ENCODE measurements at regions not wholly inside any gene's neighbourhood (a gene's known extent, or its start where the extent isn't known, plus 50 kb on each side); places are given as distances from the start of the nearest gene placed in this dataset.
"Not testable (repeated sequence)": the region's sequence is repeated elsewhere in the genome, so short reads cannot be mapped to it uniquely, and the experiment has no call there.

DNA sequence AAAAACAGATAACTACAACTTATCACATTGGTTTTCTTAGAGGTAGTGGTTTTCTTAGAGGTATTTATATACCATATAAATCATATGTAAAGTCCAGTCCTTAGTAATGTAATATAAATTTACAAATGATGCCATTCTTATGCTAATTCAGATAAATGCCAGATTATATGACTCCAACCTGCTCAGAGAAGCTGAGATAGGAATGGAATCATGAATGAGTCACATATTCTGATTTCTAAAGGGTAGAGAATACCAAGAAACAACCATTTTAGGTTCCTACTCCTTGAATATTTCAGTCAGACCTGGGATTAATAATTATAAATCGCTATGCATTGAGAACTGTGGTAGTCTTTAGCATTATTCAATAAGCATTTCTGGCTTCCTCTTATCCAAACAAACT lies 760.1 kb upstream of the NEGR1 start:
- no peak for DNase-seq

DNA sequence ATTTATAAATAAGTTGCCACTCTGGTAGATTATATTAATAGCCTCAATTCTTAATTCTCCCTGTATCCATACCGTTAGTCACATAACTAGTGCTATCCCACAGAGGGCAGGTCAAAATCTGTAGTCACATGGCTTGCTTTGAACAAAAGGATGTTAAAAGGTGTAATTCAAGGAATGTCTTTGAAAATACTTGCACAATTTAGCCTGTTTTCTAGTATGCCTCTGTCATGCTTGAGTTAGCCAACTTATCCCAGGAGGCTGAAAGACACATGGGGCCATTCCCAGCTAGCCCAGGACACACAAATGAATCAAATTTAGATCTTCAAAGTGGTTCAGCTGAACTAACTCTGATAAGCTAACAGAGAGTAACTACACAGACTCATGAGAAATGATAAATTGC lies 758.5 kb upstream of the NEGR1 start:
- DNase-seq, result no peak

DNA sequence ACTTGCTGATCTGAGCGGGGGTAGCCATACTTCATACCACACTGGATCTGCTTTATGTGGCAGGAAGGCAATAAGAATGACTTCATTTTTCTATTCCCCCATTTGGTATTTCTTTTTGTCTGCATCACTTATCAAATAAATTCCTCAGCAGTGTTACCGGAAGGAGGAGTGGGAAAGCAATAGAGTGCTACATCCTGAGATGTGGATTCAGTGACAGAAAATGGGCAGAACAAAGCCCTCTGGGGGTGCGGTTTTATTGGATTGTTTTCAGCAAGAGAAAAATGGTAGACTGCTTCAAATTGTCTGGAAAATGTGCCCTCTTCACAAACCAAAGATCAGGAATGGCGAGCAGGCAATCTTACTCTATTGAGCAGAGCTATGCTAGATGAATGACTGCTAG lies 751.9 kb upstream of the NEGR1 start:
- no peak for DNase-seq

DNA sequence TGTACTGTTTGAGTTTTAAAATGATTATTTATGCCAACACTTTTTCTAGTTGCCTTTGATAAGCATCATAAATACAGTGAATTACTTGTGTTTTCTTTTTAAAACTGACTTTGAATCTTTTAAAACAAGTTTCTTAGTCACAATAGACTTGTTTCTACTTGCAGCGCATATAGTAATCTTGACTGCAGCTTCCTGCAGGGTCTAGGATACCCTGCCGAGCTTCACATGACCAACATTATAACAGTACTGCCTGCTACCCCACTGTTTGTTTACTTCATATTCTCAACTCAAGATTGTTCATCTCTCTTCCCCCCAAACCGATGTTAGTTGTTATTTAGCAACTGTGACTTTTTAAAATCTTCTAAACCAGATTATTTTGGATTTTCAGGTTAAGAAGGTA lies 751.3 kb upstream of the NEGR1 start:
- DNase-seq, result no peak

DNA sequence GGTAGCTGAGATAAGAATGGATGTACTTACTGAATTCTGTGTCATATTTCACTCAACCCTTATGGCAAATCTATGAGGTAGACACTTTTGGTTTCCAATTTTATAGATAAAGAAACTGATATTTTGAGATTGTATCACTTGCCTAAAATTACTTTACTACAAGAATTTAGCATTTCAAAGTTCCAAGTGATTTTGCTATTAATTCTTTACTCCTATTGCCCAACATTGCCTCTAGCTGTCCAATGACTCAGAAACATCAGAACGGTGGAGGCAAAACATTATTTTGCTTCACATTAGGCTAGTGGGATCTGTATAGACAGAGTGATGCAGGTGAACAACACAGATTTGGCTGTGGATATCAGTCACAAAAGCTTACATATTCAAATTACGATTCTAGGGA lies 747.2 kb upstream of the NEGR1 start:
- no peak for DNase-seq

DNA sequence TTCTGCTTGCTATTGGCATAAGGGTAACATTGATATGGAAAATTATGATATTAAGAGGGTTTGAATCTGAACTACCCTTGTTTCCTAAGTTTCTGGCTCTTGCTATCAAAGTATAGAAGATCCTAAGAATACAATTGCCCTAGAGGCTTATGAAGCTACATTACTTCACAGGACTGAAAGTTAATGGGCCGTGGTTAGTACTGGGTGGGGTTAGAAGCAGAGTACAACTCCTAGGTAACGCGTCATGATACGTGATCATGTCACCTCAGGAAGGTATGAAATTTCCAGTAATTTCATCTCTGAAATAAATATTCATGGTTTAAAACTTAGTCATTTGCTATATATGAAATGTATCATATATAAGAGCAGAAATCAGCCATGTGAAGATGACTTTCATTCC lies 743.8 kb upstream of the NEGR1 start:
- no peak for DNase-seq

DNA sequence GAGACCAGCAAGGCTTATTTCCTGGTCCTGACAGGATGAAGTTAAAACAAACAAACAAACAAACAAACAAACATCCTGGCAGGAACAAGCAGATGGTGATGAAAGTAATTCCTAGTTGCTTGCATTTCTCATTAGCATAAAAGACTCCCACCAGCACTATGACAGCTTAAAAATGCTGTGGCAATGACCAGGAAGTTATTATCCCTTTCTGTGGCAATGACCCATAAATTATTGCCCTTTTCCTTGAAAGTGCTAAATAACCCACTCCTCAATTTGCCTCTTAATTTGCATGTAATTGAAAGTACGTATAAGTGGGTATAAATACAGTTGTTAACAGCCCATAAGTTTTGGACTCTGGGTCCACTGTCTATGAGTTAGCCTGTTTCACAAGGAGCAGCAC lies 727.6 kb upstream of the NEGR1 start:
- DNase-seq, result no peak

DNA sequence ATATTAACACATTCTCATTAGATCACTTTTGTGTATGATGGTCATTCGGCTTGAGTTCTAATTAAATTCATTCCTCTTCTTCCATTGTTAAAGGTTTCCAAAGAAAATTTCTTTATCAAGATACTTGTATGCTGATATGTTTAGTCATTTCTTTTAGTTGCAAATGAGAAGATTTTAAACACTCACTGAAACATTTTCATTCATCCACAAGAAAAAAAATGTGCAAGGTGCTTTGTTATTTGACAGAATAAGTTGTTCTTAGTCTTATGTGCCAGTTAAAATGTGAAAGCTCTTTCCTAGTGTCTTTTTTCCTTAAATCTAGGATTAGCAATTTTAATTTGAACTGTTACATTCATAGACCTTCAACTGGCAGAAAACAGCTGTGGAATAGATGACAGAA lies 727.0 kb upstream of the NEGR1 start:
- DNase-seq, result no peak

DNA sequence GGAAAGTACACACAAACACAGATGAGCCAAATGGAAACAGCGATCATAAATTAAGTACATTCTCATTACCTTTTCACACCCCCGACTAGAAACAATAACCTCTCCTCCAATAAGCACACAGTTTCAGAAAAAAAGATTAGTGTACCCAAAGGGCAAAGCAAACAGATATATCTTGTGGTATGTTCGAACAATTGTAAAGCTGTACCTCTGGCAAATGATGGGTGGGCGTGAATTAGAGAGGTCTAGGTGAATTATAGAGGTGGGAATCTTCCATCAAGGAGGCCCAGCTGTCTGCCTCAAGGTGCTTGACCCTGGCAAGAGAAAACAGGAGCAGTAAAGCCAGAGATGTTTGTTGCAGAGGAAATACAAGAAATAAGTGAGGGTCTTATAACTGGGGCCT lies 715.3 kb upstream of the NEGR1 start:
- DNase-seq, result no peak

DNA sequence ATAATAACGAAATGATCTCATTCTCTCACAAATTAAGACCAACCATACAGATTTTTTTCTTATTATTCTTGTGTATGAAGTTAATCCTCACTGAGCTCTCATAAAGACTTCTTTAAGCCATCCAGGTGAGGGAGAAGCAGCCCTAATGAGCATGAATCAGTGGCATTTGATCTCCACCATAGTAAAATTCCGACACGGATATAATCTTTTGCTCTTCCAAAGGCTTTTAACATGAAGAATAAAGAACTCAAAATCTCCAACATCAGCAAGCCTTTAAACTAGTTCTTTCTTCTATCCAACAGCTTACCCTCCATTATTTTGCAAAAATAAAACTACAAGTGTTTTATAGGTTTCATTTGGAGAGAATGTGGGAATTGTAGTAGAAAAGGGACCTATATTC lies 714.7 kb upstream of the NEGR1 start:
- DNase-seq, result no peak

DNA sequence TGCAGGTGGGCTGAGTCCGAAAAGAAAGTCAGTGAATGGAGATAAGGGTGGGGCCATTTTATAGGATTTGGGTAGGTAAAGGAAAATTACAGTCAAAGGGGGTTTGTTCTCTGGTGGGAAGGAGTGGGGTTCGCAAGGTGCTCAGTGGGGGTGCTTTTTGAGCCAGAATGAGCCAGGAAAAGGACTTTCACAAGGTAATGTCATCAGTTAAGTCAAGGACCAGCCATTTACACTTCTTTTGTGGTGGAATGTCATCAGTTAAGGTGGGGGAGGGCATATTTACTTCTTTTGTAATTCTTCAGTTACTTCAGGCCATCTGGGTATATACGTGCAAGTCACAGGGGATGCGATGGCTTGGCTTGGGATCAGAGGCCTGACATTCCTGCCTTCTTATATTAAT lies 705.5 kb upstream of the NEGR1 start:
- not testable (repeated sequence) for DNase-seq

DNA sequence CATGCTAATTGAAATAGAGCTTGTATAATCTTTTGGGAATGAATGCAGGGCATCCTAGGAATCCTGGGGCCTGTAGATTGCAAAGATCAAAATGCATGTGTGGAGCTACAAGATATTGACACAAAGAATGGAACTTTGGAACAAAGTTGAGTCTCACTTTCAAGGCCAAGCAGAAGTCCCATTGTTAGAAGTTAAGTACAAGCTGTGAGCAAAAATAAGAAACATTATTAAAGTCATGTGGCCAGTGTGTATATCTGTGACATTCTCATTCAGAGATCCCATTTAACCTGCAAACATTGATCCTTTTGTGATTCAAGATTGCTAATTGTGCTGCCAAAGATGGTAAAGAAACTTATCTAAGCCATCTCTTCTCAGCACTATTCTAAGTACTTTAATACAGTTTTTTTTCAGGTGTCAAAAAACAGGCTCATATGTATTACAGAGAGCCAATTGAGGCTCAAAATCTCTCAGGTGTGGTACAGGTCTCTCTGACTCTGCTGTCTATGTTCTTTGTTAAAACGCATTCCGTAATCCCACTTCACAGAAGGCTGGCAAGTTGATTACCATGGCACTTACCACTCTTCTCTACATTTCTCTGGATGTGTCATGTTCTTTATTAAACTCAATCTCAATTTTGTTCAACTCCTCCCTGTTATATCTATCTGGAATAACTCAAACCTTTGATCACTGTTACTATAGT lies 704.4 kb upstream of the NEGR1 start:
- no peak for DNase-seq

DNA sequence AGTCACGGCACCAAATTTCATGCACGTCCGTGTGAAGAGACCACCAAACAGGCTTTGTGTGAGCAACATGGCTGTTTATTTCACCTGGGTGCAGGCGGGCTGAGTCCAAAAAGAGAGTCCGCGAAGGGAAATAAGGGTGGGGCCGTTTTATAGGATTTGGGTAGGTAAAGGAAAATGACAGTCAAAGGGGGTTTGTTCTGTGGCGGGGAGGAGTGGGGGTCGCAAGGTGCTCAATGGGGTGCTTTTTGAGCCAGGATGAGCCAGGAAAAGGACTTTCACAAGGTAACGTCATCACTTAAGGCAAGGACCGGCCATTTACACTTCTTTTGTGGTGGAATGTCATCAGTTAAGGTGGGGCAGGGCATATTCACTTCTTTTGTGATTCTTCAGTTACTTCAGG lies 702.7 kb upstream of the NEGR1 start:
- not testable (repeated sequence) for DNase-seq

DNA sequence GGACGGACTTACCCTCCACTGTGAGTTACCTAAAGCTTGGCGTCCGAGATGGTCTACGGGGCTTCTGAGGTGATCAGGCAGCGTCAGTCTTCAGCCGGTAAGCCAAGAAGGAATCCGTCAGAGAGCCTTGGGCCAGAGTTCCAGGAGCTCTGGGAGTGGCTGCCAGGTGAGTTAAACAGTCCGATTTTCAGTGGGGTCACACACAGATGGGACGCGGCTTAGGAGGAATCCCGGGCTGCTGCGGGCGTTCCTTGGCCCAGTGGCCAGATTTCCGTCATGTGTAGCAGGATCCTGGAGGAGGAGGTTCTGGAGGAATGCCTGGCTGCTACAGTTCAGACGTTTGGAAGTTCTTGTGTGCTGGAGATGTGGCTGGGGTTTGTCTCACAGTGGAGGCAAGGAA lies 700.7 kb upstream of the NEGR1 start:
- DNase-seq, result not testable (repeated sequence)

DNA sequence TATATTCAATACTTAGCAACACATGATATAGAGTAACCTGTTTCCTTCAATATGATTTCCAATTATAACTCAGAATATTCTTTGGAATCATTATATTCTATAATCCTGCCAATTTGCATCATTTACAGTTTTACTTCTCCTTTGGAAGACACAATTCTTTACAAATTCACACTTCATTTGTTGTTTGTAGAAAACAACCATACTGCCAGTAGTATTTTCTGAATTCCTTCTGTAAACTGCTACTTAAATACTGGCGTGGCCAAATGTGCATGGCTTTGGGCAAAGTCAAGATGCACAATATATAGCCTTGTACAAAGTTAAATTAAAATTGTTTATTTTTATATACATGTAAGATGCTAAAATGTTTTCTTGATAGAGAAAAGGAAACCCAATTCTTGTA lies 687.1 kb upstream of the NEGR1 start:
- DNase-seq, result no peak

DNA sequence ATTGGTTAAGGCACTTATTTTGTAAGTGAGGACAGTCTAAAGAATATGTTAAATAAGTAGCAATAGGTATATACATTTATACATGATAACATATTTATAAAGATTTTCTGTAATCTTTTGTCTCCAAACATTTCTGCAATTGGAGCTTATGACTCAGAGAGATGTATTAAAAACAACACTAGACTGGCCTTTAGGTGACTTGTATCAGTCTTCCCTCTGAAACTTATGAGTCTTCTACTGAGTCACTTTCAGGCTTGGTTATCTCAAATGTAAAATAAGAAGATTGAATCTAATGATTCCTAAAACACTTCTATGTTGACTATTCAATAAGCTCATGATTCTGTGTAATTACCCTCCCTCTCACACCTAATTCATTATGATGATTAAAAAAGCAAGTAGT lies 672.6 kb upstream of the NEGR1 start:
- no peak for DNase-seq

DNA sequence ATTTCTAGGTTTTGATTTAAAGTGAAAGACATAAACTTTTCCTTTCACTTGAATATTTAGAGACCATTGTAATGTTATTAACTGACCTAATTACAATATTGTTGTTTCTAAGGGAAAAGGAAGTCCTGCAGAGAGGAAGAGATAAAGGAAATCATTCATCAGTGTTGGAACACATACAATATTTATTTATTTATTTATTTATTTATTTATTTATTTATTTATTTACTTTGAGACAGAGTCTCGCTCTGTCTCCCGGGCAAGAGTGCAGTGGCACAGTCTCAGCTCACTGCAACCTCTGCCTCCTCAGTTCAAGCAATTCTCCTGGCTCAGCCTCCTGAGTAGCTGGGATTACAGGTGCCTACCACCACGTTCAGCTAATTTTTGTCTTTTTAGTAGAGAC lies 668.6 kb upstream of the NEGR1 start:
- DNase-seq, result not testable (repeated sequence)

DNA sequence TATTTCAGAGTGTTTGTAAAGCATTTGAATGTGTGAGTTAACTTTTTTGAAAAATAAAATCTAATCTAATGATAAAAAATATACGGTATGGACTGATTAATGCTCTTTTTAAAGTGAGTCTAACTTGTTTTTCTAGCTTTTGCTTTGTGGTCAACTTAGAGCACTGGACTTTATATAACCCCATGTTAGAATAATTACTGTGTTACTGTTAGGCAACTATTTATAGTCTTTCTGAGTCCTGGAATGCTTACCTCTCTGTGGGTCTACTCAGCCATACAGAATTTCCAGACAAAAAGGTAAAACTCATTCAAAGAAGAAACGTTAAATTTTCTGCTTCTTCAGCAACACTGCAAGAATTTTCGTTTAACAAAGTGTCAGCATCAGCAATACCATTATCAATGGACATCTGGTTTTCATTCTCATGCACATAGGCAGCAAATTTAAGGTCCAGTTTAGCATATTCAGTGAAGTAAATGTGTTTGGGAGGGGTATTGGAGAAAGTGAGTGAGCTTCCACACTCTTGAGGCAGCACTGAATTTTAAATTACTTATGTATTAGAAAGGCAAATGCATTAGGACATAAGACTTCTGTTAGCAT lies 664.7 kb upstream of the NEGR1 start:
- no peak for DNase-seq

DNA sequence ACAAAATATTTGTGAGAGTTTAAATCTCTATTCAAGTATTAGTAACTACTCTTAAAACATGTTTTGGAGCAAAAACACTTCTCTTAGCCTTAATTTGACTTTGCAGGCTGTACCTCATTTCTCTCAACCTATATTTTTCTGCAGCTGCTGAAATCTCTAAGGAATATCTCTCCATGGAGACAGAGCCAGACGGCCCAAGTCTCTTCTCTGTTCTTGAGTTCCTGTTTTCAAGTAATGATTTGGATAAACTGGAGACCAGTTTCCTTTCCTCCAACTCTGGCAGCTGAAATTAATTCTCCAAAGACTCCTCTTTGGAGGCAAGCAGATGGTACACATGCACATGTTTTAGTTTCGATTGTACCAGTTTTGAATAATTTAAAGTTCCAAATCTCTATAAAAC lies 659.7 kb upstream of the NEGR1 start:
- DNase-seq, result no peak

DNA sequence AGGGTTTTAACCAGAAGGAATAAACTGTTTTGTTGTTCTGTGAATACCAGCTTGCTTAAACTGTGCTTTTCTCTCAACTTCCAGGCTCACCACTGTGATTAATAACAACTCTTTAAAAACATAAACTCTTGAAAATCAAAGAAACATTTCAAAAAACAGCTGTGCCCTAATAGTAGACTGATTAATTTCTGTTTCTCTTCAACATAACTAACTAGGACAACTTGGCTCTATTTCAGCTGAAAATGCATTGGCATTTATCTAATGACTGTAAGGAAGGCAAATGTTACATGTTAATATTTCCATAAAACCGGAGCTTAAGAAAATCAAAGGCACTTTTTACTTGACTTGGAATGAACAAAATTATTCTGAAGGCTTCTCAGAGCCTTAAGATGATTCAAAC lies 656.1 kb upstream of the NEGR1 start:
- DNase-seq, result no peak

DNA sequence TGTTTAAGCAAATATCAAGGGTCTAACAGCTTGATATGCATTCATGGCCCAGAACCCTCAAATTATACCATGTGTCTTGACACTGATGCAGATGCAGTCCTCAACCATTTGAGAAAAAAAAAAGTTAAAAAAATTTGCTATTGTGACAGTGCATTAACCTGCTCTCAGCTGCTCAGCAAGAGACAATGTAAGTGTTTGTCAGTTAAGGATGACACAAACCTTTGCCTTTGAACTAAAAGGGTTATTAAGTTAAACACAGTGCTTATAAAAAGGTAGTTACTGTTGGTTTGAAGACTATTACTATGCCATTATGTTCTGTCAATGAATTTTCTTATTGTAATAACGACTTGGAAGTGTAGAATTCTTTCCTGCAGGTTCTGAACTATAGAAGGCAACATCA lies 655.6 kb upstream of the NEGR1 start:
- no peak for DNase-seq

DNA sequence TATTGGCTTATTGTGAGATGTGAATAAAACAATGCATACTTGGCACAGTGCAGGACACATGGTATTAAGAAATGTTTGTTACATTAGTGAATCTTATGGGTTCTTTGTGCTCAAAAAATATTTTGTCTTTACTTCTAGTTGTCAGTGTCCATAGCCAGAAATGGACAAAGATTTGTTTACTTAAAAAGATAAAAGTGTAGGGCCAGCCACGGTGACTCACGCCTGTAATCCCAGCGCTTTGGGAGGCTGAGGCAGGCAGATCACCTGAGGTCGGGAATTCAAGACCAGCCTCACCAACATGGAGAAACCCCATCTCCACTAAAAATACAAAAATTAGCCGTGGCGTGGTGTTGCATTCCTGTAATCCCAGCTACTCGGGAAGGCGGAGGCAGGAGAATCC lies 654.6 kb upstream of the NEGR1 start:
- DNase-seq, result no peak

DNA sequence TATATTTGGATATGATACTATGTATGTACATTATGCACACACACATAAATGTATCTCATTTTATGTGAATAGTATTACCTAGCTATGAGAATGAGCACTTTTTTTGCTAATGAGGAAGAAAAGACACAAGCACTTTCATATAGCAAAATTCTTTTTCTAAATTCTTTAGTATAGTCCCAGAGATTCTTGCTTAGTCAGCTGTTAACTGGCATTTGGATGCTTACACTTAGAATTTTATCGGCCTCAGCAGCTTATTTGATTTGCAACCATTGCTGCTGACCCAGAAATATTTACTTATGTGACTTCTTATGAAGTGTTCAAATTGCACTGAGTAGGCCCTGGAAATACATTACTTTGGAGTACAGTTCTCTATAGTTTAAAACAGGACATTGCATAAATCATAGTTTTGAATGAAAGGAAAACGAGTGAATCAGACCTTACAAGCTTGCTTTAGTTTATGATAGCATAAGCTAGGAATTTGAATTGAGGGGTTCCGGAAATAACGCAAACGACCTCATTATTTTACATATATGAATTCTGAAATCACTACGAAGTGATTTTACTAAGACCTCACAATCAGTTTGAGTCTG lies 653.9 kb upstream of the NEGR1 start:
- DNase-seq, result no peak

DNA sequence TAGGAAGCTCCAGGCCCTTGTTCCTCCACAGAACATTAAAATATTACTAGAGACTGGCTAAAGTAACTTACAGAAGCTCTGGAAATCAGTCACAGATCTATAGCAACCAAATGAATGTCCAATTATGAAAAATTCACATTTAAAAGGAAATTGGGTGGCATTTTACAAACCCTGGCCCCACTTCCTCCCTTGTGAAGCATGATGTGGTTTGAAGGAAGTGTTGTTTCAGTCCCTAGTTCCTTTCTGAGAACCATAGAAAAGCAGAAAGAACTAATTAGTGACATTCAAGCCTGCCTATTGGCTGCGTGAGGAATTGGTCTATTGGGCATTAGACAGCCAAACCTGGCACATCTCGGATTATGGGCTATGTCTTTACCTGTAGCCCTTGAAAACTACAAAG lies 649.7 kb upstream of the NEGR1 start:
- DNase-seq, result no peak

DNA sequence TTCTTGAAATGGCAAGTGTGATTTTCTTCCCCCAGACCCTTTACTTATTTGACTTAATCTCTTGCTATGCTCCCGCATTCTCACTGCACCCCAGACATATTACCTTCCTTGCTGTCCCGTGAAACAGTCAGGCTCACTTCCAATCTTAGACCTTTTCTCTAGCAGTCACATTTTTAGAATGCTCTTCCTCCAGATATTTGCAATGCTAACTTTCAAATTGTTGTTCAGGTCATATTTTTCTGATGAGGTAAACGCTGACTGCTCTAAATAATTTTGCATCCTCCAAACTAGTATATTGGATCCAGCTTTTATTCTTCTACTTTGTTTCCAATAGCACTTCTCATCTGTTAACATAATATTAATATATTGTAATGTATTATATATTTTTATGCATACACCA lies 648.2 kb upstream of the NEGR1 start:
- DNase-seq, result no peak
